Tibial artery (tissue), 4 donors: ENCODE measurements at regions not wholly inside any gene's neighbourhood (a gene's known extent, or its start where the extent isn't known, plus 50 kb on each side); places are given as distances from the start of the nearest gene placed in this dataset.

Experiments
- DNase-seq, 2 donors: peaks; one replicate each; pipeline ENCODE4 v3.0.0-alpha.2; 2019
- H3K27ac ChIP-seq, 2 donors: fragments of 200-600 bp; sonication (generic) in 1 of 2; 1 replicate in 1 of 2; 2 replicates in 1 of 2; pipeline ENCODE4 v1.5.1; 2018 to 2019; ENCODE audit warnings: mild to moderate bottlenecking in 1 of 2
- H3K27me3 ChIP-seq, 2 donors: fragments of 200-600 bp; sonication (generic) in 1 of 2; one replicate each; pipeline versions ENCODE4 v1.5.1 to v1.6.0; 2016 to 2019
- H3K36me3 ChIP-seq, 3 donors: fragments of 200-600 bp; sonication (generic) in 2 of 3; one replicate each; pipeline ENCODE4 v1.5.1; 2016 to 2019; ENCODE audit warnings: mild to moderate bottlenecking in 2 of 3
- H3K4me1 ChIP-seq, 4 donors: fragments of 200-600 bp; sonication (generic) in 2 of 4; 1 replicate in 3 of 4; 2 replicates in 1 of 4; pipeline ENCODE4 v1.5.1; 2016 to 2019
- H3K4me3 ChIP-seq, 2 donors: fragments of 200-600 bp; sonication (generic) in 1 of 2; 1 replicate in 1 of 2; 2 replicates in 1 of 2; pipeline ENCODE4 v1.5.1; 2018 to 2019; ENCODE audit warnings: mild to moderate bottlenecking in 2 of 2
- H3K9me3 ChIP-seq, 3 donors: fragments of 200-600 bp; sonication (generic) in 1 of 3; one replicate each; pipeline ENCODE4 v1.5.1; 2016 to 2019
- intact Hi-C: fragments of 100-400 bp; cut with DNase I; formaldehyde crosslinking; loops from one replicate; pipeline ENCODE4 v1.15.0; 2023; ENCODE audit warnings: low total_unique reads
- TF ChIP-seq, protein P1 (sequence below), 2 experiments: fragments of 200-600 bp in 1 of 2; fragments of 450-650 bp in 1 of 2; IDR thresholded peaks; one replicate each; pipeline ENCODE4 v1.5.1; 2017 to 2019; ENCODE audit warnings: antibody characterized with exemption in 2 of 2, mild to moderate bottlenecking in 1 of 2, moderate library complexity in 1 of 2

DNA sequence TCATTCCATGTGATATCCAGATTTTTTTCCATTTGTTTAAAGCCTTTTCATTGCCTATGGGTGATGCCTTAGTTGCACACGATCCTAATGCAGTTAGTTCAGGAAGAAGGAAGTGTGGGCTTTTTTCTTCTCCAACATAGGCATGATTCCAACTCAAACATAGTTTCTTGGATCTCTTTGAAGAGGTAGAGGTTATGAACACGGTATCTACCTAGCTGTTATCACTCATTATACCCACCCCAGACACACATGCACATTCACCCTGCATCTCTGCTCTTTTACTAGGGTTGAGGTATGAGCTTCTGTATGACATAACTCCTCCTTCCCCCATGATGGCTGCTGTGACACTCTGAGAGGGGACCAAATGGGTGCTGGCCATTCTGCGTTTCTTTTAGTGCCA lies 122.1 kb upstream of the ZNF648 start:
- Histone ChIP-seq H3K4me1 (peaks cover 0 to 14% (median 5%) of the 10 kb centered on the region in 4 donors), H3K9me3 (no peaks in the 10 kb centered on the region), H3K36me3 (no peaks in the 10 kb centered on the region), H3K27me3 (peaks cover 0 to 3% of the 10 kb centered on the region in 2 donors), H3K27ac (no peak overlapping the region), H3K4me3 (no peak overlapping the region)
- TF ChIP-seq, protein P1, sequence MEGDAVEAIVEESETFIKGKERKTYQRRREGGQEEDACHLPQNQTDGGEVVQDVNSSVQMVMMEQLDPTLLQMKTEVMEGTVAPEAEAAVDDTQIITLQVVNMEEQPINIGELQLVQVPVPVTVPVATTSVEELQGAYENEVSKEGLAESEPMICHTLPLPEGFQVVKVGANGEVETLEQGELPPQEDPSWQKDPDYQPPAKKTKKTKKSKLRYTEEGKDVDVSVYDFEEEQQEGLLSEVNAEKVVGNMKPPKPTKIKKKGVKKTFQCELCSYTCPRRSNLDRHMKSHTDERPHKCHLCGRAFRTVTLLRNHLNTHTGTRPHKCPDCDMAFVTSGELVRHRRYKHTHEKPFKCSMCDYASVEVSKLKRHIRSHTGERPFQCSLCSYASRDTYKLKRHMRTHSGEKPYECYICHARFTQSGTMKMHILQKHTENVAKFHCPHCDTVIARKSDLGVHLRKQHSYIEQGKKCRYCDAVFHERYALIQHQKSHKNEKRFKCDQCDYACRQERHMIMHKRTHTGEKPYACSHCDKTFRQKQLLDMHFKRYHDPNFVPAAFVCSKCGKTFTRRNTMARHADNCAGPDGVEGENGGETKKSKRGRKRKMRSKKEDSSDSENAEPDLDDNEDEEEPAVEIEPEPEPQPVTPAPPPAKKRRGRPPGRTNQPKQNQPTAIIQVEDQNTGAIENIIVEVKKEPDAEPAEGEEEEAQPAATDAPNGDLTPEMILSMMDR (IDR thresholded peaks at IDR 0.05), result no peak
- intact Hi-C loops, result no loop called here
- DNase-seq, result no peak

DNA sequence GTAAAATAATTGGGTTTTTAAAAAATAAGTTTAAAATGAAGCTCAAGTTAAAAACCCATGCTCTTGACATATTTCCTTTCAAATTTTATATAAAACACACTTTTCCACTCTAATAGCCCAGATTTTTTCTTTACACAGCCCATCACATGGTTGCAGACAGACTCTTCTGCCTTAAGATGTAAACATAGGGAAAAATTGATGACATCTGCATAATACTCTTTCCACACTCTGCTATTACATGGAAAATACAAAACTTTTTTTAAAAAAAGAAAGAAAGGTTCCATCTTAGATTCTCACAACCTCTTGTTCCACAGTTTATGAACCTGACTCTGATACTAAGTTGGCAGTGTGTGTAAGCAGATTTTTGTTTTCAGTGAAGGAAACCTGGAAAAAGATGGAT lies 120.8 kb upstream of the ZNF648 start:
- no peaks in the 10 kb centered on the region for H3K9me3 ChIP-seq
- H3K27ac ChIP-seq, result no peak overlapping the region
- H3K27me3 ChIP-seq, result peaks cover 0 to 3% of the 10 kb centered on the region in 2 donors
- H3K4me1 ChIP-seq, result peaks cover 0 to 14% (median 5%) of the 10 kb centered on the region in 4 donors
- TF ChIP-seq, protein P1 (IDR thresholded peaks at IDR 0.05), result no peak
- intact Hi-C loops, result no loop called here
- no peak overlapping the region for H3K4me3 ChIP-seq
- no peaks in the 10 kb centered on the region for H3K36me3 ChIP-seq
- DNase-seq, result no peak

DNA sequence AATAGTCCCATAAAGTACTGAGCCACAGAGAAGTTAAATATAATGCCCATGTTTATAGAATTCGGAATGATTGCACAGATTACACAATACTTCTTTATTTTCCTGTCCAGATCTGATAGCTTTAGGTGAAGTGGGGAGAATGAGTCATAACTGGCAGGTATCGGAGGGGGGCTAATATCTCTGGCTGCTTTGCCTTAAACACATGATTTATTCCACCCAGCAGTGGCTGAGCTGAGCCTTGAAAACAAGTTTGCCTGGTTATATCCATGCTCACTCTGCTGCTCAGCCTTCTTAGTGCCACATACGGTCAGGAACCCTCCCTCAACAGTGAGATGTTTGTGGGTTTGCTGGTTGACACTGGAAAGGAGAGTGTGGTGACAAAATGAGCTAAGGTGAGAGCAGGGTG lies 119.7 kb upstream of the ZNF648 start:
- no peak overlapping the region for H3K4me3 ChIP-seq
- intact Hi-C loops, result no loop called here
- no peaks in the 10 kb centered on the region for H3K36me3 ChIP-seq
- no peaks in the 10 kb centered on the region for H3K9me3 ChIP-seq
- DNase-seq, result no peak
- no peak overlapping the region for H3K27ac ChIP-seq
- peaks cover 0 to 8% (median 2%) of the 10 kb centered on the region in 4 donors for H3K4me1 ChIP-seq
- peaks cover 0 to 6% of the 10 kb centered on the region in 2 donors for H3K27me3 ChIP-seq
- TF ChIP-seq, protein P1 (IDR thresholded peaks at IDR 0.05), result no peak

DNA sequence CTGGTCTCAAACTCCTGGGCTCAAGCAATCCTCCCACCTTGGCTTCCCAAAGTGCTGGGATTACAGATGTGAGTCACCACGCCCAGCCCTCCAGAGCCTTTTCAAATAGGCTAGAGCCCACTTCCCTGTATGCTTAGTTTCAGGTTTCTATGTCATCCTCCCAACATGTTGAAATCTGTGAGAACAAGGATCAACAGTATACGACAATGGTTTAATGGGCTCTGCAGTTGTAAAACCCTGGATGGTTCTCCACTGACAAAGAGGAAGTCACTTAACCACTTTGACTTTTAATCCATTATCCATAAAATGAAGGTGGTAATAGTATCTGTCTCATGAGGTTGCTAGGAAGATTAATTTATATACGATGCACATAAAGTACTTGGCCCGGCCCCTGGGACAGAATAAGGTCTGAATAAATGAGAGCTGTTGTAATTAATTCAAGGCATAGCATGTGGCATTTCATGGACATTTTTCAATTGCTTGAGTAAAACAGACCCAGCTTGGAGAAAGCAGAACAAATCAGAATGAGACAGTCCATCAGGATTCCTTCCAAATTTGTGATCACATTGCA lies 113.9 kb upstream of the ZNF648 start:
- H3K9me3 ChIP-seq, result no peaks in the 10 kb centered on the region
- intact Hi-C loops, result no loop called here
- TF ChIP-seq, protein P1 (IDR thresholded peaks at IDR 0.05), result no peak
- H3K27ac ChIP-seq, result no peak overlapping the region
- H3K27me3 ChIP-seq, result peaks cover 0 to 4% of the 10 kb centered on the region in 2 donors
- H3K4me1 ChIP-seq, result peaks cover 0 to 17% (median 0%) of the 10 kb centered on the region in 4 donors
- no peak overlapping the region for H3K4me3 ChIP-seq
- DNase-seq, result no peak
- no peaks in the 10 kb centered on the region for H3K36me3 ChIP-seq

DNA sequence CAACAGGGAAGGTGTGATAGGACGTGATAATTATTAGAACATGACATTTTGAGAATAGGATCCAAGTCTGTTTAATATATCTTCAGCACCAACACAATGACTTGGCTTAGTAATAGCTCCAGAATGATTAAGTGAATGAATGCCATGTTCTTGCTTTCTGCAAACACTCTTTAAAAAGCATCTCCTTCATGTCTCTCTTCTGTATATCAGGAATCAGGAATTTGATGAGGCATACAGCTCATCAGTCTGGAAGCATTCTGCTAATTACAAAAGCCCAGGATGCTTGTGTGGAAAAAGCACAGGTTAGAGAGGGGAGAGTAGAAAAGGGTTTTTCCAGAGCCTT lies 113.0 kb upstream of the ZNF648 start:
- TF ChIP-seq, protein P1 (IDR thresholded peaks at IDR 0.05), result no peak
- intact Hi-C loops, result no loop called here
- Histone ChIP-seq H3K4me3 (no peak overlapping the region), H3K27ac (no peak overlapping the region), H3K4me1 (peaks cover 0 to 17% (median 0%) of the 10 kb centered on the region in 4 donors), H3K27me3 (peaks cover 0 to 4% of the 10 kb centered on the region in 2 donors), H3K9me3 (no peaks in the 10 kb centered on the region), H3K36me3 (no peaks in the 10 kb centered on the region)
- DNase-seq, result no peak
